Superior temporal gyrus (tissue), 1 donor: ENCODE measurements at regions not wholly inside any gene's neighbourhood (a gene's known extent, or its start where the extent isn't known, plus 50 kb on each side); places are given as distances from the start of the nearest gene placed in this dataset.
"Not testable (repeated sequence)": the region's sequence is repeated elsewhere in the genome, so short reads cannot be mapped to it uniquely, and the experiment has no call there.

Experiments used
- DNase-seq: peaks from one replicate; pipeline ENCODE4 v3.0.0-alpha.2; 2016; ENCODE audit errors: extremely low spot score

DNA sequence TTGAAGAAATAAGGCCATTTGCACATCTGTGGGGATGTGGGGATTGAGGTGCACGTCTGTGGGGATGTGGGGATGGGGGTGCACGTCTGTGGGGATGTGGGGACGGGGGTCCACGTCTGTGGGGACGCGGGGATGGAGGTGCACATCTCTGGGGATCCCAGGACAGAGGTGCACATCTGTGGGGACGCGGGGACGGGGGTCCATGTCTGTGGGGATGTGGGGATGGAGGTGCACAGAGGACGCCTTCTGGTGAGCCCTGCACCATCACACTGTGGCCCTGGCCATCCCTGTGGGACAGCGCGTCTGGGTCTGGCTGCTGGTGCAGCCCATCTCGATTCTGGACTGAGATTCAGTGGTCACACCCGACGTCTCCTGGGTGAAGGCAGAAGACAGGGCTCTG lies 161.4 kb downstream of the LAT start:
- no peak for DNase-seq

DNA sequence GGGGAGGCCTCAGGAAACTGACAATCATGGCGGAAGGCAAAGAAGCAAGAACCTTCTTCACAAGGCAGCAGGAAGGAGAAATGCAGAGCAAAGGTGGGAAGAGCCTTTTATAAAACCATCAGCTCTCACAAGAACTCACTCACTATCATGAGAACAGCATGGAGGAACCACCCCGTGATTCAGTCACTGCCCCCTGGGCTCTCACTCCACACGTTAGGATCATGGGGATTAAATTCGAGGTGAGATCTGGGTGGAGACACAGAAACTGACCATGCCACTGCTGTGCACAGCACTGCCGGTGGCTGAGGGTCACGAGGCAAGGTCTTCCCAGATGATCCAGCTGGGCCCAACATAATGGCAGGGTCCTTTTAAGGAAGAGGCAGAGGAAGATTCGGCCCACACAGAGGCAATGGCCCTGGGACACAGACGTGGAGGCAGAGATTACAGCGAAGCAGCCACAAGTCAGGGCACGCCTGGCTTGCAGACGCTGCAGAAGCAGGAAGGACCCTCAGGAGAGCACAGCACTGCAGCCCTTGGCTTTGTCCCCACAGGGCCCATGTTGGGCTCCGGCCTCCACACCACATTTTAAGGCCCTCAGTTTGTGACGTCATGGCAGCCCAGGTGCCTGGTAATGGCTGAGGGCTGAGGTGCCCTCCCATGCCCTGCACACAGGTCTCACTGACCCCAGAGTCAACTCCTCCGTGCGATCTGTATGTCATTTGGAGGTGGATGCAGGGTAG lies 160.8 kb downstream of the LAT start:
- not testable (repeated sequence) for DNase-seq

DNA sequence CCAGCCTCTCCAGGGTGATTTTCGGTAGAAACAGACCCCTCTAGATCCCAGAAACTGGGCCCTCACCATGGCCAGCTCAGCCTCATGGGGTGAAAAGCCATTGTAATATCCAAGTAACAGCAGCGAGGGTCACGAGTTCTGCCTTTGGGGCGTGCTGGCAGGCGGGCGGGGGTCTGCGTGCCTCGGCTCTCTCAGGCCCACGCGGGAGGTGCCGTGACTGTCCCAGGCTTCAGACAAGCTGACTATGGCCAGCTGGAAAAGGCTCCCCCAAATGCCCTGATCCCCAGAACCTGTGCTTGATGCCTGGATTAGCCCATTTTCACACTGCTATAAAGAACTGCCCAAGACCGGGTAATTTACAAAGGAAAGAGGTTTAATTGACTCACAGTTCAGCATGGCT lies 160.2 kb downstream of the LAT start:
- not testable (repeated sequence) for DNase-seq

DNA sequence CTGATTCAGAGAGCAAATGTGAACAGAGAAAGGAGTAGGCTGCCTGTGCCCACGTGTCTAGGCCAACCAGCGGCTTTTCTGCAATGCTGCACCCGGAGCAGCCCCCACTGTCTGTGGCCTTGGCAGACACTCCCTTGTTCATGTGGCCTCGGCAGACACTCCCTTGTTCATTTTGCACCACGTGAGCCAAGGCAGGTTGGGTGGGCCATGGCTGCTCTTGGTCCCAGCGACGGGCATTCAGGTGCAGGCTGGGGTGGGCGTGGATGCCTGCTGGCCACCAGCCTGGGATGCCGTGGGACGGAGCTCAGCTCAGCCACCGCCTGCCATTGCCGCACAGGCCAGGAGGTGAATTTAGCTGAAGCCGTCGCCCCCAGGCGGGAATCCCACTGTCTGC lies 159.8 kb downstream of the LAT start:
- DNase-seq, result not testable (repeated sequence)

DNA sequence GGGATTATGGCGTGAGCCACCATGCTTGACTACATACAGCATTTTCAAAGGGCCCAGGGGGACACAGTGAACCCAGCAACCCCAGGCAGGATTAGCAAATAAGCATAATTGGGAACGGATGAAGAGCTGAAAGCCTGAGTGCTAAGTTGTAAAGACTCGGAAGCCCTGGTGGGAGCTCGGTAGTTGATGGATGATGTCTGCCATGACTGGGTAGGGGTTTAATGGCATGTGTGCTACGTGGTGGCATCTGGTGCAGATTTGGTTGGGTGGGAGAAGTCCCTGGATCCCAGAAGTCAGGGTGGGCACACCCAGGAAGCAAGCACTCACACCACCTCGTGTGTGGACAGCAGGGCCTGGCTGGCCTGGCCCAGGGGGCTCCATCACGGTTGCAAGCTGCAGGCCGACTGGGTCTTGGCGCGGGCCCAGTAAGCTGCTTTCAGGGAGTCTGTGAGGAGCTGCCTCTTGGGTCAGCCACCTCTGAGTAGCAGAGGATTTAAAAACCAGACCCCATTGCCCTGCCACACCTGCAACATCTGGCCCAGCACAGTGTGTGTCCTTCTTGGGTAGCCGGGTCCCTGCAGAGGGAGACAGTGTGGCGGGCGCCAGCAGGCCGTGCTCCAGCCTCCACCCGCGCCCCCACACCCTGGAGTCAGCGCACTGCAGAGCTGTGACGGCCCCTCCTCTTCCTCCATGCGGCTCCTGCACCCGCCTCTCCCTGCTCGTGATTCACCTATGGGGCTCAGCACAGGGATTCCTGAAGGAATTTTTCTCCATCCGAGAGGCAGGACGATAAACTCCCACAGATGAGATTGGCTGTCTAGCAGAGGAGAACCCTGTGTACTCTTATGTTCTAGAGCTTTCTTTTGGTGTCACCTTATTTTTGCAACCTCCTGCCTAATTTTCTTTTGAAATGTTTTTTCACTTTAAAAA lies 159.2 kb downstream of the LAT start:
- peak; percentile 60 for DNase-seq

DNA sequence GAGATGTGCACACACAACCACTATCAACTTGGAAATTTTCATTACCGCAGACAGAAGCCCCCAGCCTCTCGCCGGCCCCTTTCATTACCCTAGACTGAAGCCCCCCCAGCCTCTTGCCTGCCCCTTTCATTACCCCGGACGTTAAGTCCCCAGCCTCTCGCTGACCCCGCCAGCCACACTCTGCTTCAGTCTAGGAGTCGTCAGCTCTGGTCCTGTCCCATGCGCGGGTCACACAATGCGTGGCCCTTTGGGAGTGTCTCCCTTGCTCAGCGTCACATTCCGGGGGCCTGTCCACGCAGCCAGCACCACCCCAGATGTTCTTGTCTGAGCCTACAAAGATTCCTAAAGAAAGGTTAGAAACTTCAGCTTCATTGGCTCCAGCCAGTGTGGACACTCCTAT lies 157.7 kb downstream of the LAT start:
- DNase-seq, result not testable (repeated sequence)

DNA sequence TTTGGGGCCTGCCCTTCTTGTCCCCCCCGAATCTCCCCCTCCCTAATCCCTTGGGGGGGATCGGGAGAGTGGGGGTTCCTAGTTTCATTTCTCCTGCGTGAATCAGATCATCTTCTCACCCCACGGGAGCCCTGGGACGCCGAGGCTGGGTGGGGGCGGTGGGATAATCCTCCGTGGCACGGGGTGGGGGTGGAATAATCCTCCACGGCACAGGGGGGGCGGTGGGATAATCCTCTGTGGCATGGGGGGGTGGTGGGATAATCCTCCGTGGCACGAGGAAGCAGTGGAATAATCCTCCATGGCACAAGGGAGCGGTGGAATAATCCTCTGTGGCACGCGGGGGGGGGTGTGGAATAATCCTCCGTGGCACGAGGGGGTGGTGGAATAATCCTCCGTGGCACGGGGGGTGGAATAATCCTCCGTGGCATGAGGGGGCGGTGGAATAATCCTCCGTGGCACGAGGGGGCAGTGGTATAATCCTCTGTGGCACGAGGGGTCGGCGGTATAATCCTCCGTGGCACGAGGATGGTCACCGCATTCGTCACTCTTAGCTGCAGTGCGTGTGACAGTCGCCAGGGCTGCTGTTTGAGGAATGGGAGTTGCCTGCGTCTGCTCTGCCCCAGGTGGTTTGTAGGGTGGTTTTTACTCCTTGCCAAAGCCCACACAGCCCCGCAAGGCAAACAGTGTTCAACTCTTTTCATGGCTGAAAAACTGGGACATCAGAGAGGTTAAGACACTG lies 156.9 kb downstream of the LAT start:
- no peak for DNase-seq

DNA sequence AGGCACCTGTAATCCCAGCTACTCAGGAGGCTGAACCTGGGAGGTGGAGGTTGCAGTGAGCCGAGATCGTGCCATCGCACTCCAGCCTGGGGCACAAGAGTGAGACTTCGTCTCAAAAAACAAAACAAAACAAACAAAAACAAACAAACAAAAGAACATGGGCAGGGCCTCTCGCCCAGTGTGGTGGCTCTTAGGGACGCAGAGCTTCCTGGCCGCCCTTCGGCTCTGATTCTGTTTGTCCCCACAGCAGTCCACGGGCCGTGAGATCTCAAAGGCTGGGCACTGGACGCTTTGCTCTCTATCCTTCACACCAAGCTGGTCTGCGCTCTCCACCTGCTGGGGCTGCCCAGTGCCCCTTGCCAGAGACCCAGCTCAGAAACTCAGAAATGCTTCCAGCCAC lies 156.3 kb downstream of the LAT start:
- not testable (repeated sequence) for DNase-seq

DNA sequence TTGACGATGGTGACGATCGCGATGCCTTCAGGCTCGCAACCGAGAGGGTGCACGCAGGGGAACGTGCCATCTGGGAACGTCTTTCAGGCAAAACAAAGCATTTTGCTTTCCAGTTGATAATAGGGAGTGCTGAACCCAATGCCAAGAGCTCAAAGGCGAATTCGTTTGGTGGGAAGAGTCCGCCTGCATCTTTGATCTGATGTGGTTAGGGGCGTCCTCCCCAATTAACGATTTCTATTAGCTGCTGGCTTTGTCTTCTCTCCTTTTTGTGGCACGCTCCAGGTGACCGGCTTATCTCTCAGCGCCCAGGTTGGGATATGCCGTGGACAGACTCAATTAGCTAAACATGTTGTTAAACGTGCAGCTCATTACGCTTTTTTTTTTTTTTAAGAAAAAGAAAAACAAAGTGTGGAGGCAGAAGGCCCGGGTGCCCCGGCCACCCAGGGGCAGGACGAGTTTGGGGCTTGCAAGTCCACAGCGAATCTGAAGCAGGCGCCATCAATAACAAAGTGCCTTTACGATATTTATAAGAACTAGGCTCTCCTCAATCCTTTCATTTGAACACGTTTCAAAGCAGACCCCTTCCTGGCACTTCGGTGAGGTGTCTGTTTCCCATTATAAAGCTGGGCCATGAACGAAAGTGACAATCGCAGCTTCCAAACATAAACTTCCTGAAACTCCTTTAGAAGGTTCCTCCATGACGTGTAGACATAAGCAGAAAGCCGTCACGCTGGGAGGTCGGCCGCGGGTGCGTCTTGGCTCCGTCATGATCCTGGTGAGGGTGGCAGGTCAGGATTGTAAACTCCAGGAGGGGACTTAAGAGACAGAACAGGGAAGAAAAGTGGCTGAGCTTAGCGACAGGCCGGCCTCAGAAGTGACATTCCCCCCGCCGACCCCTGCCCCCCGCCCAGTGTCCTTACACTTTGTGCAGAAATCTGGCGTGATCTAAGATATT lies 155.3 kb downstream of the LAT start:
- not testable (repeated sequence) for DNase-seq

DNA sequence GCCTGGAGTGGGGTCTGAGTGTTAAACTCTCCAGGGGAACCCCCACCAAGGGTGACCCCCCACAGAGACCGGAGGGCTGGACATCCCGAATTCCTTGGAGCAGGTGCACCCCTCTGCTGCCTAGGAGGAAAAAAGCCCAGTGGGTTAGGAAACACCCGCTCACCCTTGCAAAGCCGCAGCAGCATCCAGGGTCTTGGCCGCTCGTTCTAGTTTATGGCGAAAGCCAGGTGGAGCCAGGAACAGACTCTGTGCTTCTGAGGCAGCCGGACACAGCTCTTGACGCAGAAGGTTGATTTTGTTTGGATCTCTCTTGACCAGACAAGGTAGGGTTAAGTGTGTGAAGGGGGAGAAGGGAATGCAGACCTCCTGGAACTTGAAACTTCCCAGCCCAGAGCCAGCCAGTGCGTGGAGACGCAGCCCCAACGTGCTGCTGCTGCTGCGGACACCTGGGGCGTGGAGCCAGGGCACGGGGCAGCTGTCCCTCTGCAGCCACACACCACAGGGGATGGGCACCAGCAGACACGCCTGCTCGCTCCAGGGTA lies 154.5 kb downstream of the LAT start:
- no peak for DNase-seq

DNA sequence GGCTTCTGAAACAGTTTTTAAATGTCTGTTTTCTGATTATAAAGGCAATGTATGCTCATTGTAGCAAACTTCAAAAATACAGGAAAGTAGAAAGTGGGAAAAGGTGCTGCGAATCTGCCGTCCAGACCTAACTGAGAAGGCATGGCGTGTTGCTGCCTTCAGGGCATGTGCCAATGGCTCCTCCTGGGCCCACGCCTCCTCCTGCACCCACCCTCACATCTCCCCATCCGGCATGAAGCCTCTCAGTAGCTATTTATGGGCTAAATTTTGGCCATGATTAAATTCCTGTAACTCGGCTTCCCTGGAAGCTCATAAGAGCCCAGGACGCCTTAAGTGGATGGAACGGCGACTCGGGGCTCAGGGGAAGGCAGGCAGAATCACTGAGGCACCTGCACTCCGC lies 153.8 kb downstream of the LAT start:
- DNase-seq, result not testable (repeated sequence)

DNA sequence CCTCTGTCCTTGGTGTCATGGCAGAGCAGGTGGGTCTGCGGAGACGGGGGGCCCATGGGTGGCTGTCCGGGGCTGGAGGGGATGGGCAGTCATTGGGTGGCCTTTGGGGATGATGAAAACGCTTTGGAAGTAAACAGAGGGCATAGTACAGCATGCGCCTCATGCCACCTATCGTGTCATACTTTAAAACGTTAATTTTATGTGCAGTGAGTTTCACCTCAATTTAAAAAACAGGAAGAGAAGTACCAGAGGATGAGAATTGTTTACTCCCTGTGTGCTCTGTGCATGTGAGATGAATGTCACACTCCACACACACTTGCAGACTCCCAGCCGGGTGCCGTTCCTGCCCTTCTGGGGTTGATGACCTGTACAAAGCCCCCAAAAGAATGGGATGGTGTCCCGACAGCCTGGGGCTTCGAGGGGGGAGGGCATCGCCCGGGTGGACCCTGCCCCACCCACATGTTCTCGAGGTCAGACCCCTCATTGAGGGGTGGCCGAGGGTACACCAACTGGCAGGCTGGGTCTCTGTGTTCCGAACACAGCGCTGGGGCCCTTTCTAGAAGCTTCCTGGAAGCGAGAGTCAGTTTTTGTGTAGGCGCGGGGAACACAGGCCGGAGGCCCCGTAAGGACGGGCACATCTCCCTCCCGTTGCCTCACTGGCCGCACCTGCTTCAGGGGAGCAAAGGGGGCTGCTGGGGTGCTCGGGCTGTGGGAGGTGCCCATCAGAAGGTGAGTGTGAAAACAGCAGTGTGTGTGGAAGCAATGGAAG lies 153.2 kb downstream of the LAT start:
- not testable (repeated sequence) for DNase-seq

DNA sequence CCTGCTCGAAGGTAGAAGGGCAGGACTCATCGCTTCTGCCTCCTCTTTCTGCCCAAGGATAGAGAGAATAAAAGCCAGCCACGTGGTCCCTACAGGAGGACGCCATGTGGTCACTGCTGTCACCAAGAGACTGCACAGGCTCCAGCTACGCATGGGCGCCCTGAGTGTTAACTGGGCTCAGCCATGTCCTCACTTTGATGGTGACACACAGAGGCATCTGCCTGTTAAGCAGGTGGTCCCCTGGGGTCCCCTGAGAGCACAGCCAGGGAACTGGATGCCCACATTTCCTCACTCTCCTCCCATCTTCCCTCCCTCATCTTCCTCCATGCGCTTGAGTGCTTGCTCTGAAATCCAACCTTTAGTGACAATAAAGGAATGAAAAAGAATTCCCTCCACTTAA lies 152.6 kb downstream of the LAT start:
- DNase-seq, result not testable (repeated sequence)

DNA sequence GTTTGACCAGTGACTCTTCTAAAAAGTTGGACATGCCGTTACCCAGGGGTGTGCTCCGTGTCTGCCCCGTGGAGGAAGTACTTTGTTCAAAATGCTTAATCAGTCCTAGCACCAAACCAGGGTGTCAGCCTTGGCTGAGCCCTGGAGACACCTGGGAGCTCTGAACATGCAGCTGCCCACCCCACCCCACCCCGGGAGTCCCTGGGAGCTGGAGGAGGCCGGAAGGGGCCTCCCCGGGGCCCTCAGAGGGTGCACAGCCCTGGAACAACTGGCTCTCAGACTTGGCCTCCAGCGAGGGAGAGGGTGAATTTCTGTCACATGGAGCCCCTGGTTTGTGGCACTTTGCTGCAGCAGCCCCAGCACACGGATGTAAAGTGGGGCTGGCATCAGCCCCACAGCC lies 152.1 kb downstream of the LAT start:
- DNase-seq, result not testable (repeated sequence)

DNA sequence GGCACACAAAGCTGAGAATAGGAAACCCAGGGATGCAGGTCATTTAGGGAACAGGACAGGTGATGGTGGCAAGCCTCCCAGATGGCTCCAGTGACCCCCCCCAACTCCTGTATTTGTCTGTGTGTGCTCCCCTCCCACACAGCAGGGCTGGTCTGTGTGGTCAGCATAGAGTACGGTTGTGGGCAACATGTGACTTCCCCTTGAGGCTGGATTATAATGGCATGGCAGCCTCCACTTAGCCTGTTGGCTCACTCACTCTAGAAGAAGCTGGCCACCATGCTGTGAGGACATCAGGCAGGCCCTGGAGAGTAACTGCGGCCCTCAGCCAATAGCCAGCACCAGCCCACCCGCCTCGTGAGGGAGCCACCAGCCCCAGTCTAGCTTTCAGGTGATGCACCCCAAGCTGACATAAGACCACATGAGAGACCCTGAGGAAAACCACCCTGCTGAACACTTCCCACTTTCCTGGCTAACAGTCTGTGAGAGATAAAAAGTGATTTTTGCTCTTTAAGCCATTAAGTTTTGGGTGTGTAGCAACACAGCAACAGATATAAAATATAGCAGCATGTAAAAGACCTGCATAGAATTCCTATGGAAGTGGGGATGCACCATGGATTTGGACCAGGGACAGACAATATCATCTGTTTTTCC lies 151.3 kb downstream of the LAT start:
- DNase-seq, result not testable (repeated sequence)

DNA sequence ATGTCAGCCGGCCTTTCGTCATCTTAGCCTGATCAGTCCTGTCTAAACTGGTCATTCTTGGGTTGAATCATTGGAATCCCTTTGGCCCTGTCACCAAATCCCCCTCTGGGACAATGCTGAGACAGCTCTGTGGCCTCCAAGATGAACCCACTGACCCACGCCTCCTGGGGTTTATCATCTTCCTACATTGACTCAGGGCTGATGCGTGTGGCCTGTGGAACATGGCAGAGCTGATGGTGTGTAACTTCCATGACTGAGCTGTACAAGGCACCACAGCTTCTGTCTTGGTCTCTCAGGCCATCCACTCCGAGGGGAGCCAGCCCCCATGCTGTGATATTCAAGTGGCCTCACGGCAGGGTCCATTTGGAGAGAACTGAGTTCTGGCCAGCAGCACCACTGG lies 150.2 kb downstream of the LAT start:
- DNase-seq, result not testable (repeated sequence)

DNA sequence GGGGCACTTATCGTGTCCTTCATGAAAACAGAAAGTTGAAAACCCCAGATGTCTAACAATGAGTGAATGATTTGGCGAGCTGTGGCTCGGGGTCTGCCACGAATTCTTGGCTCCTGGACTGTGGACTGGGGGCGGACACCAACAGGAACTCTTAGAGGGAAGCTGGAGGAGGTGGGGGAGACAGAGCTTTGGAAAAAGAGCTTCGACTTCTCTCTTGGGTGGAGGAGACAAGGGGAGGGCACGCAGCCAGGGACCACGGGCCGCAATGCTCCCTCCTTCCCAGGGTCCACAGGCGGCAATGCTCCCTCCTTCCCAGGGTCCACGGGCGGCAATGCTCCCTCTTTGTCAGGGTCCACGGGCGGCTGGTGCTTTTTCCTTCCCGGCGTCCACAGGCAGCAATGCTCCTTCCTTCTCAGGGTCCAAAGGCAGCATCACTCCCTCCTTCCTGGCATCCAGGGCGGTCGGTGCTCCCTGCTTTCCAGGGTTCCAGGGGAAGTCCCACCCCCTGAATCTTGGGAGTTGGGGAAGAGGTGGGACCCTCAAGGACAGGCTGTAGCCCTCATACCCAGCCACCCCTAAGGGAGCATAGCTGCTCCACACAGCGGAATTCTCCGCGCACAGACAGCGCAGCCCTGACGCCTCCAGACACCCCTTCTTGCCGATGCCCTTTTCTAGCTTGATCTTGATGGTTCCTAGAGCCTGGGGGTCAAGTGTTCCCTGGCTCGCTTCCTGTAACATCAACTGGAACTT lies 149.0 kb downstream of the LAT start:
- DNase-seq, result not testable (repeated sequence)

DNA sequence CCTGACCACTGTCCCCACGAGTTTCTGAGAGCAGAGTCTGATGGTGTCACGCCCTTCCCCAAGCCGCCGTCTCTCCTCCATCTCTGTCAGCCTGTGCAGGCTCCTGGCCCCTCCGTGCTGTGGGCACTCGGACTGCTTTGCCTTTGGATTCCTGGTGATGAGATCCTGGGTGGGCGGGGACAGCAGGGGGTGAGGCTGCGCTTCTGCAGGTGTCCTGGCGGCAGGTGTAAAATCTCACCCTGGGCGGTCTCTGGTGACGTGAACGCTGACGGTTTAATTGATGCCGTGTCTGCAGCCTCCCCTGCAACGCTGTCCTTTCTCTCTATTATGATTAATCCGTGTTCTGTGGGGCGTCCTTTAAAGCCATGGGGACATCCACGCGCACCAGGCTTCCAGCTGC lies 148.0 kb downstream of the LAT start:
- DNase-seq, result not testable (repeated sequence)

DNA sequence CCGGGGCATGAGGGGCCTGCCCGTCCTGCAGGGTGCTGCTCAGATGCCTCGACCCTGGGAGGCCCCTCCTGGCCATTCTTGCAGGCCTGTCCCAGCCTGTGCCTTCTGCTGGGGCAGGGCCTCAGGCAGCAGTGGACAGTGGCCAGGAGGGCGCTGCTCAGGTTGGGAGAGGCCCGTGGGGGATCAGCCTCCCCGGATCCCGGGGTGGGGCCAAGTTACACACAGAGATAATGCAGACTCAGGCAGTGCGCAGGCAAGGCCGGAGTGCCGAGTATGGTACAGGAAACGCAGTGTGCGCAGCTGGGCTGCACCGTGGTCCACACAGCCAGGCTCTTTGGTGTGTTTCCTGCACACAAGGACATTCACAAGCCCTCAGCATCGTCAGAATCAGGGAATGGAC lies 147.6 kb downstream of the LAT start:
- not testable (repeated sequence) for DNase-seq
